ENCODE measurements at regions not wholly inside any gene's neighbourhood (a gene's known extent, or its start where the extent isn't known, plus 50 kb on each side); places are given as distances from the start of the nearest gene placed in this dataset.

GRCh38 chrX:7266288-7266687 lies 118.3 kb upstream of the PUDP start:
- Histone ChIP-seq H3K9me3 (no peaks in the 10 kb centered on the region), H3K4me3 (no peak overlapping the region), H3K27ac (no peak overlapping the region), H3K4me1 (no peaks in the 10 kb centered on the region), H3K36me3 (no peaks in the 10 kb centered on the region), H3K27me3 (no peaks in the 10 kb centered on the region)
- WGBS, 2 donors (ENCODE audit: low coverage in 1 of 2), result 97% methylated on average over 1 of the region's 1 CpG; no CpG with 5 or more reads in 1 of the 2 donors
- intact Hi-C loops (cut with DNase I; ENCODE audit: low total_unique reads), result no loop called here
- no peak for DNase-seq
- TF ChIP-seq POLR2AphosphoS5 (IDR thresholded peaks at IDR 0.05), result no peak
- TF ChIP-seq EP300 (IDR thresholded peaks at IDR 0.05; ENCODE audit: low read depth), result no peak
- no peak for TF ChIP-seq POLR2A (IDR thresholded peaks at IDR 0.05)
- TF ChIP-seq CTCF (IDR thresholded peaks at IDR 0.05), result no peak
- in situ Hi-C loops (cut with MboI; ENCODE audit: low pct_ligation_motif_present in 1 of 4, low pct_unique_long_range_greater_than_20kb in 1 of 4, low sequenced_read_pairs in 3 of 4), result no loop called here

- H3K4me1 ChIP-seq, result no peaks in the 10 kb centered on the region
- no peaks in the 10 kb centered on the region for H3K27me3 ChIP-seq
- 97% methylated on average over 2 of the region's 2 CpGs; no CpG with 5 or more reads in 1 of the 2 donors for WGBS, 2 donors (ENCODE audit: low coverage in 1 of 2)
- H3K27ac ChIP-seq, result no peak overlapping the region
- TF ChIP-seq EP300 (IDR thresholded peaks at IDR 0.05; ENCODE audit: low read depth), result no peak
- TF ChIP-seq POLR2A (IDR thresholded peaks at IDR 0.05), result no peak
- TF ChIP-seq POLR2AphosphoS5 (IDR thresholded peaks at IDR 0.05), result no peak
- no peak for TF ChIP-seq CTCF (IDR thresholded peaks at IDR 0.05)
- H3K9me3 ChIP-seq, result no peaks in the 10 kb centered on the region
- no peaks in the 10 kb centered on the region for H3K36me3 ChIP-seq
- in situ Hi-C loops (cut with MboI; ENCODE audit: low pct_ligation_motif_present in 1 of 4, low pct_unique_long_range_greater_than_20kb in 1 of 4, low sequenced_read_pairs in 3 of 4), result no loop called here
- intact Hi-C loops (cut with DNase I; ENCODE audit: low total_unique reads), result no loop called here
- DNase-seq, result no peak
- no peak overlapping the region for H3K4me3 ChIP-seq
Measured at GRCh38 chrX:7264399-7264798, 116.4 kb upstream of the PUDP start.

- Histone ChIP-seq H3K27ac (no peak overlapping the region), H3K9me3 (no peaks in the 10 kb centered on the region), H3K36me3 (no peaks in the 10 kb centered on the region), H3K27me3 (no peaks in the 10 kb centered on the region), H3K4me3 (no peak overlapping the region), H3K4me1 (no peaks in the 10 kb centered on the region)
- TF ChIP-seq POLR2A (IDR thresholded peaks at IDR 0.05) (no peak), EP300 (IDR thresholded peaks at IDR 0.05; ENCODE audit: low read depth) (no peak), CTCF (IDR thresholded peaks at IDR 0.05) (no peak), POLR2AphosphoS5 (IDR thresholded peaks at IDR 0.05) (no peak)
- 79% methylated on average over 3 of the region's 3 CpGs; no CpG with 5 or more reads in 1 of the 2 donors for WGBS, 2 donors (ENCODE audit: low coverage in 1 of 2)
- in situ Hi-C loops (cut with MboI; ENCODE audit: low pct_ligation_motif_present in 1 of 4, low pct_unique_long_range_greater_than_20kb in 1 of 4, low sequenced_read_pairs in 3 of 4), result no loop called here
- no peak for DNase-seq
- intact Hi-C loops (cut with DNase I; ENCODE audit: low total_unique reads), result no loop called here
Measured at GRCh38 chrX:7263961-7264360, 116.0 kb upstream of the PUDP start.

DNA sequence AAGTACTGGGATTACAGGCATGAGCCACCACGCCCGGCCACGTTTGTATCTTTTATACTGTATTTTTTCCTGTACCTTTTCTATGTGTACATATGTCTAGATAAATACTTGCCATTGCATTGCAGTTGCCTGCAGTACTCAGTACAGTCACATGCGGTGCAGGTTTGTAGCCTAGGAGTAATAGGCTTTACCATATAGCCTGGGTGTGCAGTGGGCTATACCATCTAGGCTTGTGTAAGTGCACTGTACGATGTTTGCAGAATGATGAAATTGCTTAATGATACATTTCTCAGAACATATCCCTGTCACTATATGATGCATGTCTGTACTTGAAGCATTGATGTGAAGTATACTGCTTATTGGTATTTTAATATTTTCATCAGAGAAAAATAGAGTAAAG lies 115.4 kb upstream of the PUDP start:
- Histone ChIP-seq H3K27me3 (no peaks in the 10 kb centered on the region), H3K27ac (no peak overlapping the region), H3K9me3 (no peaks in the 10 kb centered on the region), H3K4me3 (no peak overlapping the region), H3K36me3 (no peaks in the 10 kb centered on the region), H3K4me1 (no peaks in the 10 kb centered on the region)
- in situ Hi-C loops (cut with MboI; ENCODE audit: low pct_ligation_motif_present in 1 of 4, low pct_unique_long_range_greater_than_20kb in 1 of 4, low sequenced_read_pairs in 3 of 4), result no loop called here
- TF ChIP-seq POLR2AphosphoS5 (IDR thresholded peaks at IDR 0.05) (no peak), EP300 (IDR thresholded peaks at IDR 0.05; ENCODE audit: low read depth) (no peak), CTCF (IDR thresholded peaks at IDR 0.05) (no peak), POLR2A (IDR thresholded peaks at IDR 0.05) (no peak)
- WGBS, 2 donors (ENCODE audit: low coverage in 1 of 2), result 73% methylated on average over 5 of the region's 5 CpGs; no CpG with 5 or more reads in 1 of the 2 donors
- intact Hi-C loops (cut with DNase I; ENCODE audit: low total_unique reads), result no loop called here
- no peak for DNase-seq
